H1 (cell line): ENCODE measurements at regions not wholly inside any gene's neighbourhood (a gene's known extent, or its start where the extent isn't known, plus 50 kb on each side); places are given as distances from the start of the nearest gene placed in this dataset.

Experiments
- CTCF ChIA-PET: fragments of 300-600 bp; sonication (Branson Sonifier 250); formaldehyde crosslinking; loops from one replicate; lab custom pipeline; 2021; ENCODE audit not compliant: partially characterized antibody; lab: Charles Lee
- POLR2A ChIA-PET: fragments of 300-600 bp; sonication (Branson Sonifier 250); formaldehyde crosslinking; loops from one replicate; lab custom pipeline; 2021; ENCODE audit warnings: inconsistent platforms; ENCODE audit not compliant: partially characterized antibody; lab: Charles Lee
- DNase-seq, 2 experiments: peaks; one replicate each; pipeline versions ENCODE4 v3.0.0 to v3.0.0-alpha.2; 2010 to 2022; ENCODE audit warnings: low spot score in 2 of 2, low read depth in 1 of 2, mixed read lengths in 1 of 2
- FAIRE-seq: peaks from 2 replicates; lab custom pipeline; 2011; peaks lifted over from hg19 to GRCh38; lab: Jason Lieb, UNC
- H2AFZ ChIP-seq: 2 replicates; pipeline ENCODE4 v1.8.1; 2012; ENCODE audit warnings: low read length, inconsistent platforms
- H2AK5ac ChIP-seq: 2 replicates; pipeline ENCODE4 v1.6.1; 2013; ENCODE audit warnings: low read depth, low read length
- H2BK120ac ChIP-seq: replicated peaks from 2 replicates; pipeline ENCODE3; 2013; ENCODE audit warnings: low read depth, low read length, inconsistent platforms
- H2BK12ac ChIP-seq: 2 replicates; pipeline ENCODE4 v1.6.1; 2013; ENCODE audit warnings: low read depth, low read length
- H2BK15ac ChIP-seq: 2 replicates; pipeline ENCODE4 v1.6.1; 2013; ENCODE audit warnings: low read length
- H2BK20ac ChIP-seq: 2 replicates; pipeline ENCODE4 v1.6.1; 2013; ENCODE audit warnings: low read length
- H2BK5ac ChIP-seq: 2 replicates; pipeline ENCODE4 v1.6.1; 2013; ENCODE audit warnings: low read depth, low read length
- H3K14ac ChIP-seq: 2 replicates; pipeline ENCODE4 v1.6.1; 2013; ENCODE audit warnings: inconsistent platforms; ENCODE audit not compliant: insufficient read length
- H3K18ac ChIP-seq: 2 replicates; pipeline ENCODE4 v1.6.1; 2013; ENCODE audit warnings: low read length; ENCODE audit errors: extremely low read depth
- H3K23ac ChIP-seq: 2 replicates; pipeline ENCODE4 v1.6.1; 2013; ENCODE audit warnings: inconsistent platforms; ENCODE audit not compliant: insufficient read length
- H3K23me2 ChIP-seq: 2 replicates; pipeline ENCODE4 v1.6.1; 2013; ENCODE audit warnings: low read depth, low read length
- H3K27ac ChIP-seq: 2 replicates; pipeline ENCODE4 v1.6.1; 2011; ENCODE audit warnings: low read depth, low read length, inconsistent platforms
- H3K27me3 ChIP-seq, 4 experiments: replicated peaks in 1 of 4; 1 replicate in 1 of 4; 2 replicates in 3 of 4; pipeline versions ENCODE4 v1.6.1 to v1.8.1; 2011 to 2013; ENCODE audit warnings: low read length in 3 of 4, mild to moderate bottlenecking in 3 of 4, inconsistent platforms in 2 of 4, mixed read lengths in 2 of 4, moderate library complexity in 1 of 4; ENCODE audit not compliant: control insufficient read depth in 3 of 4, insufficient read depth in 3 of 4; ENCODE audit errors: extremely low read depth in 1 of 4
- H3K36me3 ChIP-seq, 4 experiments: 2 replicates each; pipeline versions ENCODE4 v1.6.1 to v1.8.1; 2011 to 2013; ENCODE audit warnings: mild to moderate bottlenecking in 4 of 4, low read length in 3 of 4, moderate library complexity in 2 of 4, control low read depth in 1 of 4, inconsistent platforms in 1 of 4; ENCODE audit not compliant: insufficient read depth in 4 of 4, control insufficient read depth in 2 of 4
- H3K4ac ChIP-seq: replicated peaks from 2 replicates; pipeline ENCODE3; 2013; ENCODE audit warnings: low read length, low read depth, mixed read lengths, inconsistent platforms; ENCODE audit not compliant: insufficient read length
- H3K4me1 ChIP-seq, 4 experiments: replicated peaks in 1 of 4; 1 replicate in 1 of 4; 2 replicates in 3 of 4; pipeline versions ENCODE4 v1.6.1 to v1.8.1; 2011 to 2013; ENCODE audit warnings: low read length in 3 of 4, inconsistent platforms in 2 of 4, mixed read lengths in 1 of 4; ENCODE audit not compliant: insufficient read depth in 4 of 4, control insufficient read depth in 3 of 4
- H3K4me2 ChIP-seq, 2 experiments: 2 replicates each; pipeline versions ENCODE4 v1.6.1 to v1.8.1; 2011 to 2013; ENCODE audit warnings: low read depth in 2 of 2, low read length in 2 of 2, control low read depth in 1 of 2, inconsistent platforms in 1 of 2, mild to moderate bottlenecking in 1 of 2; ENCODE audit not compliant: insufficient read depth in 1 of 2
- H3K4me3 ChIP-seq, 4 experiments: fragments of 200-600, 300-600 bp in 1 of 4; sonication (generic), shearing (Covaris generic), sonication (Bioruptor Twin) in 1 of 4; 2 replicates each; pipeline versions ENCODE4 v1.5.1 to v1.8.1; 2011 to 2016; ENCODE audit warnings: low read length in 4 of 4, low read depth in 3 of 4, control low read depth in 2 of 4, inconsistent platforms in 2 of 4, mild to moderate bottlenecking in 2 of 4, mixed read lengths in 1 of 4, moderate library complexity in 1 of 4; ENCODE audit not compliant: insufficient read depth in 2 of 4; ENCODE audit errors: extremely low read depth in 1 of 4
- H3K56ac ChIP-seq: replicated peaks from 2 replicates; pipeline ENCODE3; 2013; ENCODE audit warnings: low read depth, mild to moderate bottlenecking, mixed read lengths, low read length, inconsistent platforms; ENCODE audit not compliant: insufficient read length
- H3K79me1 ChIP-seq: 2 replicates; pipeline ENCODE4 v1.6.1; 2013; ENCODE audit warnings: low read depth, low read length, control low read depth
- H3K79me2 ChIP-seq, 2 experiments: 2 replicates each; pipeline versions ENCODE4 v1.6.1 to v1.8.1; 2012 to 2013; ENCODE audit warnings: low read length in 2 of 2, mild to moderate bottlenecking in 2 of 2, inconsistent platforms in 1 of 2; ENCODE audit not compliant: insufficient read depth in 2 of 2, control insufficient read depth in 1 of 2
- H3K9ac ChIP-seq, 4 experiments: replicated peaks in 1 of 4; 1 replicate in 1 of 4; 2 replicates in 3 of 4; pipeline versions ENCODE4 v1.6.1 to v1.8.1; 2011 to 2013; ENCODE audit warnings: low read depth in 3 of 4, low read length in 3 of 4, control low read depth in 2 of 4, mild to moderate bottlenecking in 2 of 4, moderate library complexity in 2 of 4, inconsistent platforms in 1 of 4; ENCODE audit errors: extremely low read depth in 1 of 4
- H3K9me3 ChIP-seq, 2 experiments: 2 replicates each; pipeline versions ENCODE4 v1.6.1 to v1.8.1; 2012 to 2013; ENCODE audit warnings: mild to moderate bottlenecking in 2 of 2, moderate library complexity in 2 of 2, control low read depth in 1 of 2, inconsistent platforms in 1 of 2, low read depth in 1 of 2, low read length in 1 of 2, mixed read lengths in 1 of 2; ENCODE audit not compliant: insufficient read depth in 2 of 2
- H4K20me1 ChIP-seq, 2 experiments: replicated peaks in 1 of 2; 2 replicates each; pipeline versions ENCODE3 to v1.8.1; 2011 to 2013; ENCODE audit warnings: inconsistent platforms in 2 of 2, low read length in 2 of 2, mild to moderate bottlenecking in 1 of 2; ENCODE audit not compliant: insufficient read depth in 2 of 2, control insufficient read depth in 1 of 2
- H4K5ac ChIP-seq: 2 replicates; pipeline ENCODE4 v1.6.1; 2013; ENCODE audit warnings: low read length, low read depth, mixed read lengths, inconsistent platforms; ENCODE audit not compliant: insufficient read length
- H4K8ac ChIP-seq: 2 replicates; pipeline ENCODE4 v1.8.0; 2013; ENCODE audit warnings: mild to moderate bottlenecking, moderate library complexity, low read length, inconsistent platforms; ENCODE audit not compliant: insufficient read depth; ENCODE audit errors: extremely low read depth
- H4K91ac ChIP-seq: replicated peaks from 2 replicates; pipeline ENCODE3; 2013; ENCODE audit warnings: low read length, mixed read lengths, inconsistent platforms; ENCODE audit not compliant: insufficient read length
- BACH1 ChIP-seq: IDR thresholded peaks from 2 replicates; pipeline ENCODE4 v1.6.1; 2012; ENCODE audit warnings: low read length, improper control_type of control experiment
- CHD2 ChIP-seq: IDR thresholded peaks from 2 replicates; pipeline ENCODE4 v1.6.1; 2012; ENCODE audit warnings: low read length, improper control_type of control experiment
- CTBP2 ChIP-seq: IDR thresholded peaks from 2 replicates; pipeline ENCODE4 v1.7.0; 2011; ENCODE audit warnings: borderline replicate concordance, mild to moderate bottlenecking, moderate library complexity, mixed read lengths, low read length; ENCODE audit not compliant: insufficient read depth, insufficient read length
- EP300 ChIP-seq, 2 experiments: IDR thresholded peaks; 1 replicate in 1 of 2; 2 replicates in 1 of 2; pipeline ENCODE4 v1.6.1; 2011 to 2012; ENCODE audit warnings: low read depth in 2 of 2, low read length in 2 of 2, mild to moderate bottlenecking in 2 of 2, borderline replicate concordance in 1 of 2, inconsistent platforms in 1 of 2, moderate library complexity in 1 of 2
- HDAC6 ChIP-seq: IDR thresholded peaks from one replicate; pipeline ENCODE4 v1.7.1; 2012; ENCODE audit warnings: low read depth, mild to moderate bottlenecking, inconsistent platforms, low read length, moderate library complexity
- RBBP5 ChIP-seq: IDR thresholded peaks from 2 replicates; pipeline ENCODE4 v1.7.1; 2012; ENCODE audit warnings: low read depth, mild to moderate bottlenecking, inconsistent platforms, low read length, moderate library complexity, borderline replicate concordance
- RFX5 ChIP-seq: IDR thresholded peaks from 2 replicates; pipeline ENCODE4 v1.6.1; 2011; ENCODE audit warnings: low read depth, low read length, improper control_type of control experiment, borderline replicate concordance
- RXRA ChIP-seq: IDR thresholded peaks from 2 replicates; pipeline ENCODE4 v1.6.1; 2011; ENCODE audit warnings: low read depth, mild to moderate bottlenecking, low read length, moderate library complexity; ENCODE audit not compliant: insufficient read depth
- SIRT6 ChIP-seq: IDR thresholded peaks from one replicate; pipeline ENCODE4 v1.7.1; 2012; ENCODE audit warnings: low read length, inconsistent platforms
- SIX5 ChIP-seq: IDR thresholded peaks from 2 replicates; pipeline ENCODE4 v1.6.1; 2011; ENCODE audit warnings: mild to moderate bottlenecking, low read depth, low read length
- SP4 ChIP-seq: IDR thresholded peaks from 2 replicates; pipeline ENCODE4 v1.6.1; 2012; ENCODE audit warnings: low read length, inconsistent platforms
- TAF1 ChIP-seq: IDR thresholded peaks from 2 replicates; pipeline ENCODE4 v1.6.1; 2011; ENCODE audit warnings: mild to moderate bottlenecking, low read depth, low read length
- TCF12 ChIP-seq: IDR thresholded peaks from 2 replicates; pipeline ENCODE4 v1.6.1; 2011; ENCODE audit warnings: low read depth, mild to moderate bottlenecking, low read length
- YY1 ChIP-seq: IDR thresholded peaks from 2 replicates; pipeline ENCODE4 v1.6.1; 2011; ENCODE audit warnings: low read depth, mild to moderate bottlenecking, low read length
- WGBS, 2 experiments: shearing (Covaris generic) in 1 of 2; methylation state at CpG; one replicate each; pipeline versions ENCODE4 v1.1.6 to v1.1.7; 2013 to 2015; ENCODE audit warnings: low lambda C conversion rate in 2 of 2, mixed read lengths in 2 of 2, inconsistent platforms in 1 of 2, low coverage in 1 of 2, missing lambda C conversion rate in 1 of 2; ENCODE audit not compliant: insufficient replicate concordance in 2 of 2, insufficient coverage in 1 of 2, insufficient read length in 1 of 2; ENCODE audit errors: extremely low coverage in 1 of 2, missing lambda C conversion rate in 1 of 2; 5-methylcytosine and 5-hydroxymethylcytosine counted together
- TF ChIP-seq, protein P1 (sequence below): IDR thresholded peaks from 2 replicates; pipeline ENCODE4 v1.6.1; 2012; ENCODE audit warnings: inconsistent platforms

DNA sequence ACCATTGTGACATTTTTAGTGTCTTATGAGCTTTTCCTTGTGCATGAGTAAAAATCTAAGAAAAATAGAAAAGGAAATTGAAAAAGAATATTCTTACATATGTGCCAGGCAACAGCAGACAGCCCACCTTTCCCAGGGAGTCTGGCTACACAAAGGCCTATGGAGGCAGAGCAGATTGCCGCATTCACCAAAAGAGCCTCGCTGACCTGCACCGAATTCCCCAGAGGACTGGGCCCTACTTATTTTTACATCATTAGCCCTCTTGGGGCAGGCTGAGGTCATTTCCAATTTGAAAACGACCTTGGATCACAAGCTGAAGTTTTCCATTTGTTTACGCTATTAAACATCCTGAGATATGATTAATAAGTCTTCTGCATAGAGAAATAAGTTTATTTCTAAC lies 66.2 kb upstream of the WDR41 start:
- Histone ChIP-seq H2AFZ (no peak overlapping the region), H3K4me2 (no peak overlapping the region), H4K5ac (no peak overlapping the region), H3K27ac (no peak overlapping the region)
- no peak for TF ChIP-seq SIX5
- no peak for TF ChIP-seq RXRA
- no peak for TF ChIP-seq RFX5
- TF ChIP-seq EP300 (IDR thresholded peaks at IDR 0.05; ENCODE audit: borderline replicate concordance in 1 of 2, low read depth in 2 of 2, low read length in 2 of 2) = no peak
- TF ChIP-seq TAF1 = no peak
- no peak for TF ChIP-seq YY1
- TF ChIP-seq TCF12 = no peak
- TF ChIP-seq RBBP5 = no peak
- TF ChIP-seq SP4 = no peak
- no peak for TF ChIP-seq HDAC6
- TF ChIP-seq, protein P1, sequence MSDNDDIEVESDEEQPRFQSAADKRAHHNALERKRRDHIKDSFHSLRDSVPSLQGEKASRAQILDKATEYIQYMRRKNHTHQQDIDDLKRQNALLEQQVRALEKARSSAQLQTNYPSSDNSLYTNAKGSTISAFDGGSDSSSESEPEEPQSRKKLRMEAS = no peak
- TF ChIP-seq CTBP2 = no peak
- no peak for TF ChIP-seq BACH1
- no peak for TF ChIP-seq CHD2
- TF ChIP-seq SIRT6 = no peak
- TF ChIP-seq, all 59 proteins: peak for 0
- ChIA-PET POLR2A (no interaction called here), CTCF (interaction anchor here (0.6 to 1.7 kb wide), 8 partner anchors 16 to 450 kb away, joined by 3 to 6 read pairs (median 3); no protein-coding TSS in a partner anchor)
- H3K4ac ChIP-seq = no peak overlapping the region
- H4K20me1 ChIP-seq = no peaks in the 10 kb centered on the region
- H3K9ac ChIP-seq = no peak overlapping the region
- no peaks in the 10 kb centered on the region for H3K4me1 ChIP-seq
- H3K27me3 ChIP-seq = no peaks in the 10 kb centered on the region
- H4K8ac ChIP-seq = no peak overlapping the region
- H3K79me2 ChIP-seq = no peaks in the 10 kb centered on the region
- H4K91ac ChIP-seq = no peak overlapping the region
- 74% methylated on average over 5 of the region's 5 CpGs; no CpG with 5 or more reads in 1 of the 2 experiments for WGBS, 2 experiments
- H3K23ac ChIP-seq = no peak overlapping the region
- DNase-seq (no peak), FAIRE-seq (no peak)
- no peak overlapping the region for H3K4me3 ChIP-seq
- H2BK5ac ChIP-seq = no peak overlapping the region
- H3K14ac ChIP-seq = no peak overlapping the region
- no peak overlapping the region for H3K56ac ChIP-seq
- H2BK12ac ChIP-seq = no peak overlapping the region
- H3K36me3 ChIP-seq = no peaks in the 10 kb centered on the region
- no peak overlapping the region for H3K18ac ChIP-seq
- no peaks in the 10 kb centered on the region for H3K23me2 ChIP-seq
- H2BK20ac ChIP-seq = no peak overlapping the region
- no peak overlapping the region for H2AK5ac ChIP-seq
- no peaks in the 10 kb centered on the region for H3K79me1 ChIP-seq
- no peak overlapping the region for H2BK15ac ChIP-seq
- no peaks in the 10 kb centered on the region for H3K9me3 ChIP-seq
- no peak overlapping the region for H2BK120ac ChIP-seq
